ENCODE measurements at regions not wholly inside any gene's neighbourhood (a gene's known extent, or its start where the extent isn't known, plus 50 kb on each side); places are given as distances from the start of the nearest gene placed in this dataset.

GRCh38 chr10:108112218-108112617 lies 947.7 kb upstream of the SORCS1 start:
- no peaks in the 10 kb centered on the region for H3K36me3 Mint-ChIP-seq (ENCODE audit: low read depth, unreplicated experiment)
- no peak for DNase-seq (ENCODE audit: low spot score)
- H3K27me3 Mint-ChIP-seq (ENCODE audit: unreplicated experiment), result no peaks in the 10 kb centered on the region
- peak; percentile 56 for TF ChIP-seq CTCF (IDR thresholded peaks at IDR 0.05; ENCODE audit: unreplicated experiment)
- H3K9me3 Mint-ChIP-seq (ENCODE audit: unreplicated experiment), result no peaks in the 10 kb centered on the region
- no peak overlapping the region for H3K4me3 Mint-ChIP-seq (ENCODE audit: unreplicated experiment)
- H3K27ac Mint-ChIP-seq (ENCODE audit: unreplicated experiment), result no peak overlapping the region
- peaks cover 3% of the 10 kb centered on the region for H3K4me1 Mint-ChIP-seq (ENCODE audit: unreplicated experiment)

GRCh38 chr10:108104551-108105156 lies 940.1 kb upstream of the SORCS1 start:
- no peak overlapping the region for H3K27ac Mint-ChIP-seq (ENCODE audit: unreplicated experiment)
- H3K4me1 Mint-ChIP-seq (ENCODE audit: unreplicated experiment), result peaks cover 3% of the 10 kb centered on the region
- TF ChIP-seq CTCF (IDR thresholded peaks at IDR 0.05; ENCODE audit: unreplicated experiment), result no peak
- H3K36me3 Mint-ChIP-seq (ENCODE audit: low read depth, unreplicated experiment), result no peaks in the 10 kb centered on the region
- H3K4me3 Mint-ChIP-seq (ENCODE audit: unreplicated experiment), result no peak overlapping the region
- H3K9me3 Mint-ChIP-seq (ENCODE audit: unreplicated experiment), result no peaks in the 10 kb centered on the region
- DNase-seq (ENCODE audit: low spot score), result no peak
- no peaks in the 10 kb centered on the region for H3K27me3 Mint-ChIP-seq (ENCODE audit: unreplicated experiment)

- Mint-ChIP-seq H3K36me3 (ENCODE audit: low read depth, unreplicated experiment) (no peaks in the 10 kb centered on the region), H3K4me3 (ENCODE audit: unreplicated experiment) (no peak overlapping the region), H3K27ac (ENCODE audit: unreplicated experiment) (no peak overlapping the region), H3K27me3 (ENCODE audit: unreplicated experiment) (no peaks in the 10 kb centered on the region), H3K4me1 (ENCODE audit: unreplicated experiment) (no peaks in the 10 kb centered on the region), H3K9me3 (ENCODE audit: unreplicated experiment) (no peaks in the 10 kb centered on the region)
- DNase-seq (ENCODE audit: low spot score), result no peak
- no peak for TF ChIP-seq CTCF (IDR thresholded peaks at IDR 0.05; ENCODE audit: unreplicated experiment)
Measured at GRCh38 chr10:108097258-108097657, 932.8 kb upstream of the SORCS1 start.

GRCh38 chr10:108095932-108096925 lies 931.7 kb upstream of the SORCS1 start:
- H3K36me3 Mint-ChIP-seq (ENCODE audit: low read depth, unreplicated experiment), result no peaks in the 10 kb centered on the region

More at GRCh38 chr10:108095932-108096925, 931.7 kb upstream of the SORCS1 start:
- Mint-ChIP-seq H3K4me1 (ENCODE audit: unreplicated experiment) (no peaks in the 10 kb centered on the region), H3K9me3 (ENCODE audit: unreplicated experiment) (no peaks in the 10 kb centered on the region), H3K4me3 (ENCODE audit: unreplicated experiment) (no peak overlapping the region), H3K27me3 (ENCODE audit: unreplicated experiment) (no peaks in the 10 kb centered on the region), H3K27ac (ENCODE audit: unreplicated experiment) (no peak overlapping the region)
- DNase-seq (ENCODE audit: low spot score), result no peak
- TF ChIP-seq CTCF (IDR thresholded peaks at IDR 0.05; ENCODE audit: unreplicated experiment), result no peak

Measured in endothelial cell (in vitro differentiated cells).